K562 (cell line): ENCODE measurements at regions not wholly inside any gene's neighbourhood (a gene's known extent, or its start where the extent isn't known, plus 50 kb on each side); places are given as distances from the start of the nearest gene placed in this dataset.

ENCODE experiments used
- ATAC-seq: fragments of 200-7000 bp; cut with Tn5 transposase; 3 replicates; pipeline ENCODE4 v1.9.1; 2020; ENCODE audit warnings: moderate library complexity
- BruUV-seq: library from RNA; stranded (reverse); fragments of 400-500 nt; replicated peaks from 2 replicates; lab custom pipeline; 2021; lab: Mats Ljungman, UMichigan
- CTCF ChIA-PET: fragments of 300-600 bp; formaldehyde crosslinking; extraction: SDS; loops from one replicate; lab custom pipeline; 2021; ENCODE audit warnings: low intra/inter-chr PET ratio; lab: Yijun Ruan, JAX
- POLR2A ChIA-PET: fragments of 300-600, 350-650 bp; sonication (Branson Sonifier 250); formaldehyde crosslinking; extraction: SDS; loops from one replicate; lab custom pipeline; 2021; ENCODE audit warnings: antibody characterized with exemption, inconsistent platforms; lab: Yijun Ruan, JAX
- DNase-seq, 4 experiments: peaks; one replicate each; pipeline versions ENCODE4 v3.0.0 to v3.0.0-alpha.2; 2011 to 2018; ENCODE audit warnings: low spot score in 3 of 4, mixed read lengths in 3 of 4; ENCODE audit errors: extremely low read depth in 1 of 4
- FAIRE-seq: peaks from 2 replicates; lab custom pipeline; 2011; peaks lifted over from hg19 to GRCh38; lab: Jason Lieb, UNC
- H2AFZ ChIP-seq: 2 replicates; pipeline ENCODE4 v1.6.0; 2011; ENCODE audit warnings: low read depth, low read length, control low read depth, inconsistent platforms
- H3K27ac ChIP-seq: fragments of 200-600 bp; 3 replicates; pipeline ENCODE4 v1.8.0; 2011; ENCODE audit warnings: low read depth, mild to moderate bottlenecking, control low read depth, inconsistent platforms, low read length, moderate library complexity, mixed read lengths; ENCODE audit errors: extremely low read depth
- H3K27me3 ChIP-seq, 2 experiments: fragments of 300-600 bp in 1 of 2; 2 replicates in 1 of 2; 3 replicates in 1 of 2; pipeline versions ENCODE4 v1.6.0 to v1.8.0; 2011; ENCODE audit warnings: inconsistent platforms in 2 of 2, low read length in 2 of 2, mild to moderate bottlenecking in 1 of 2, mixed read lengths in 1 of 2, moderate library complexity in 1 of 2; ENCODE audit not compliant: control insufficient read depth in 2 of 2, insufficient read depth in 2 of 2
- H3K36me3 ChIP-seq: fragments of 300-600 bp; 3 replicates; pipeline ENCODE4 v1.8.0; 2011; ENCODE audit warnings: mild to moderate bottlenecking, low read length, inconsistent platforms; ENCODE audit not compliant: control insufficient read depth, insufficient read depth
- H3K4me1 ChIP-seq, 2 experiments: fragments of 200-600 bp in 1 of 2; replicated peaks in 1 of 2; 2 replicates in 1 of 2; 3 replicates in 1 of 2; pipeline versions ENCODE4 v1.5.1 to v1.8.0; 2011; ENCODE audit warnings: inconsistent platforms in 2 of 2, low read length in 2 of 2, mild to moderate bottlenecking in 1 of 2, mixed read lengths in 1 of 2, moderate library complexity in 1 of 2; ENCODE audit not compliant: control insufficient read depth in 2 of 2, insufficient read depth in 2 of 2
- H3K4me2 ChIP-seq: 2 replicates; pipeline ENCODE4 v1.6.1; 2011; ENCODE audit warnings: low read length, control low read depth, inconsistent platforms, mixed read lengths; ENCODE audit not compliant: insufficient read depth
- H3K4me3 ChIP-seq: fragments of 200-600 bp; sonication (generic), shearing (Covaris generic); 2 replicates; pipeline ENCODE4 v1.5.1; 2016; ENCODE audit warnings: control low read depth, inconsistent platforms
- H3K79me2 ChIP-seq: fragments of 200-600 bp; 3 replicates; pipeline ENCODE4 v1.8.0; 2011; ENCODE audit warnings: low read length, inconsistent platforms; ENCODE audit not compliant: control insufficient read depth, insufficient read depth
- H3K9ac ChIP-seq, 2 experiments: 2 replicates each; pipeline versions ENCODE4 v1.6.0 to v1.6.1; 2011; ENCODE audit warnings: low read depth in 2 of 2, low read length in 2 of 2, control low read depth in 1 of 2, inconsistent platforms in 1 of 2, mild to moderate bottlenecking in 1 of 2, mixed read lengths in 1 of 2; ENCODE audit not compliant: insufficient read depth in 1 of 2
- H3K9me1 ChIP-seq: one replicate; pipeline ENCODE4 v1.6.0; 2011; ENCODE audit warnings: inconsistent platforms, mild to moderate bottlenecking, low read length, moderate library complexity; ENCODE audit not compliant: control insufficient read depth, insufficient read depth
- H3K9me3 ChIP-seq: replicated peaks from 2 replicates; pipeline ENCODE4 v1.5.1; 2011; ENCODE audit warnings: low read depth, low read length, inconsistent platforms; ENCODE audit not compliant: control insufficient read depth, insufficient read depth
- H4K20me1 ChIP-seq: replicated peaks from 2 replicates; pipeline ENCODE4 v1.6.1; 2011; ENCODE audit warnings: low read length, inconsistent platforms, mixed read lengths; ENCODE audit not compliant: control insufficient read depth, insufficient read depth
- CBX1 ChIP-seq: sonication (generic); IDR thresholded peaks from 2 replicates; pipeline ENCODE4 v1.6.1; 2016; ENCODE audit warnings: antibody characterized with exemption, low read depth, mild to moderate bottlenecking
- FOXA3 ChIP-seq, 2 experiments: fragments of 450-650 bp in 1 of 2; sonication (generic) in 1 of 2; formaldehyde crosslinking; IDR thresholded peaks in 1 of 2; conservative IDR thresholded peaks in 1 of 2; 2 replicates each; pipeline versions ENCODE4 v1.4.0 to v1.8.0; 2020 to 2022; ENCODE audit warnings: mild to moderate bottlenecking in 2 of 2, missing genetic modification reagents in 1 of 2
- HSF4 ChIP-seq: fragments of 250-450 bp; sonication (Bioruptor Pico); IDR thresholded peaks from 2 replicates; pipeline ENCODE4 v2.1.2; 2022; ENCODE audit warnings: mild to moderate bottlenecking, moderate library complexity, borderline replicate concordance
- NBN ChIP-seq: fragments of 450-650 bp; IDR thresholded peaks from 2 replicates; pipeline ENCODE4 v1.6.1; 2016; ENCODE audit warnings: low read depth, mild to moderate bottlenecking
- PHB2 ChIP-seq: fragments of 450-650 bp; IDR thresholded peaks from 2 replicates; pipeline ENCODE4 v1.6.1; 2017; ENCODE audit warnings: low read depth
- RAD21 ChIP-seq, 2 experiments: fragments of 250-450 bp in 1 of 2; fragments of 450-650 bp in 1 of 2; sonication (Bioruptor Pico) in 1 of 2; formaldehyde crosslinking in 1 of 2; IDR thresholded peaks in 1 of 2; conservative IDR thresholded peaks in 1 of 2; 2 replicates each; pipeline versions ENCODE4 v1.4.0 to v1.8.0; 2020 to 2022; ENCODE audit warnings: mild to moderate bottlenecking in 2 of 2, moderate library complexity in 1 of 2
- ZNF76 ChIP-seq: fragments of 250-450 bp; sonication (Bioruptor Pico); IDR thresholded peaks from 2 replicates; pipeline ENCODE4 v1.4.0; 2020; ENCODE audit warnings: mild to moderate bottlenecking, moderate library complexity, borderline replicate concordance
- ZNF79 ChIP-seq: fragments of 250-450 bp; sonication (Bioruptor Pico); IDR thresholded peaks from 2 replicates; pipeline ENCODE4 v1.4.0; 2020; ENCODE audit warnings: low read depth, mild to moderate bottlenecking, moderate library complexity
- WGBS: fragments of 100-300 bp; shearing (Covaris generic); methylation state at CpG from one replicate; pipeline ENCODE4 v1.1.6; 2016; ENCODE audit warnings: low coverage, mixed read lengths; ENCODE audit not compliant: insufficient coverage; ENCODE audit errors: missing lambda C conversion rate; 5-methylcytosine and 5-hydroxymethylcytosine counted together
- in situ Hi-C: fragments of 300-500 bp; cut with MboI; formaldehyde crosslinking; loops from 4 replicates; pipeline ENCODE4 v1.15.0; 2018; ENCODE audit warnings: inconsistent platforms, mixed read lengths
- intact Hi-C: fragments of 100-400 bp; cut with micrococcal nuclease; formaldehyde crosslinking; loops from 2 replicates; pipeline ENCODE4 v1.14.2; 2022
- TF ChIP-seq, protein P1 (sequence below): IDR thresholded peaks from 3 replicates; pipeline ENCODE4 v1.6.1; 2011; ENCODE audit warnings: borderline replicate concordance, mild to moderate bottlenecking; ENCODE audit not compliant: insufficient read length, insufficient read depth

DNA sequence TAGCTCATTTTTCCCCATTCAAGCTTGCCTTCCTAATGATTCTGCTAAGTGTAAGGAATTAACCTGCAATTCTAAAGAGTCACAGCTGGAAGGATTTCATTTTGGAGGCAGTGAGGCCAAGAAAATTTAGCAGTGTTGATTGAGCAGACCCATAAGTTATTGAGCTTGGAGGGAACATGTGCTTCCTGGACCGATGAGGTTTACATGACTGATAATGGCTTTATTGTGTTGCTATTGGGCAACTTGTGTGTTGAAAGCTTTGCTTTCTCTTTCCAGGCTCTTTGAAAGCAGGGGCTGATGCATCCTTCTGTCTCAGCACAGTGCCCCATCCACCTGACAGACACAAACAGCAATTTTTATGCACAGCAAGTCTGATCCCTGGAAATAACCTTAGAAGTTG lies 398.9 kb upstream of the PCSK5 start:
- H3K4me3 ChIP-seq: no peak overlapping the region
- BruUV-seq: no TSS peak
- ChIA-PET CTCF (no interaction called here), POLR2A (no interaction called here)
- no peak overlapping the region for H2AFZ ChIP-seq
- TF ChIP-seq RAD21 (CRISPR knock-in tag; conservative IDR thresholded peaks at IDR 0.05 in 1 of 2, IDR thresholded peaks at IDR 0.05 in 1 of 2) (no peak), ZNF76 (no peak), NBN (no peak)
- TF ChIP-seq, protein P1, sequence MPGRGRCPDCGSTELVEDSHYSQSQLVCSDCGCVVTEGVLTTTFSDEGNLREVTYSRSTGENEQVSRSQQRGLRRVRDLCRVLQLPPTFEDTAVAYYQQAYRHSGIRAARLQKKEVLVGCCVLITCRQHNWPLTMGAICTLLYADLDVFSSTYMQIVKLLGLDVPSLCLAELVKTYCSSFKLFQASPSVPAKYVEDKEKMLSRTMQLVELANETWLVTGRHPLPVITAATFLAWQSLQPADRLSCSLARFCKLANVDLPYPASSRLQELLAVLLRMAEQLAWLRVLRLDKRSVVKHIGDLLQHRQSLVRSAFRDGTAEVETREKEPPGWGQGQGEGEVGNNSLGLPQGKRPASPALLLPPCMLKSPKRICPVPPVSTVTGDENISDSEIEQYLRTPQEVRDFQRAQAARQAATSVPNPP: no peak
- H3K36me3 ChIP-seq: no peaks in the 10 kb centered on the region
- H3K4me1 ChIP-seq: no peaks in the 10 kb centered on the region
- no peak for DNase-seq
- H4K20me1 ChIP-seq: no peaks in the 10 kb centered on the region
- FAIRE-seq: no peak
- 0% methylated on average over 1 of the region's 1 CpG for WGBS
- in situ Hi-C loops (no loop called here), intact Hi-C loops (no loop called here)
- H3K27ac ChIP-seq: no peak overlapping the region
- no peak overlapping the region for H3K9ac ChIP-seq
- H3K9me3 ChIP-seq: no peaks in the 10 kb centered on the region
- no peaks in the 10 kb centered on the region for H3K27me3 ChIP-seq
- no peak for ATAC-seq
- no peaks in the 10 kb centered on the region for H3K79me2 ChIP-seq
- no peaks in the 10 kb centered on the region for H3K9me1 ChIP-seq
- no peak overlapping the region for H3K4me2 ChIP-seq

DNA sequence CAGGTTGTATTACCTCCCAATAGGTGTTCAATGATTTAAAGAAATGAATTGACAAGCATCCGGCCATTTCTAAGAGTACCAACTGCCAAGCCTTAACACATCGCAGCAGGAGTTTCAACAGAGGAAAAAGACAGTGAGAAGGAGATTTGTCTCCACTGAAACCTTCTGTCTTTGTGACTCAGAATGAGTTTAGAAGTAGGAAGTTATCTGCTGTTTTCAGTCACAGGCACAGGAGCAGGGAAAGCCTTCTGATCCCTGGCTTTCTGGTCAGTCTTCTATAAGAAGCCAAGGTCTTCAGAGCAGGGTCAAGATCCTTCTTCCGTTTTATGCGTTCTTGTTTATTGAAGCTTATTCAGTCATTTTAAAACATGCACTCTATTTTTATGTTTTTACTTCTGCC lies 390.7 kb upstream of the PCSK5 start:
- WGBS: 9% methylated on average over 4 of the region's 4 CpGs
- POLR2A ChIA-PET: no interaction called here
- H3K4me2 ChIP-seq: no peak overlapping the region
- H3K9me1 ChIP-seq: no peaks in the 10 kb centered on the region
- H3K79me2 ChIP-seq: no peaks in the 10 kb centered on the region
- no peaks in the 10 kb centered on the region for H3K9me3 ChIP-seq
- H3K9ac ChIP-seq: no peak overlapping the region
- FAIRE-seq (no peak), ATAC-seq (no peak), DNase-seq (no peak)
- TF ChIP-seq PHB2: no peak
- no peak for TF ChIP-seq CBX1
- TF ChIP-seq ZNF79 (CRISPR knock-in tag): no peak
- no peak for TF ChIP-seq FOXA3 (CRISPR knock-in tag; conservative IDR thresholded peaks at IDR 0.05 in 1 of 2, IDR thresholded peaks at IDR 0.05 in 1 of 2)
- no peak for TF ChIP-seq HSF4
- CTCF ChIA-PET: no interaction called here
- H3K36me3 ChIP-seq: no peaks in the 10 kb centered on the region
- H4K20me1 ChIP-seq: no peaks in the 10 kb centered on the region
- H3K27ac ChIP-seq: no peak overlapping the region
- BruUV-seq: no TSS peak
- no peaks in the 10 kb centered on the region for H3K4me1 ChIP-seq
- in situ Hi-C loops: no loop called here
- no peak overlapping the region for H3K4me3 ChIP-seq
- no peaks in the 10 kb centered on the region for H3K27me3 ChIP-seq
- no peak overlapping the region for H2AFZ ChIP-seq
- intact Hi-C loops: no loop called here
